Lung (tissue), 11 donors: ENCODE measurements at regions not wholly inside any gene's neighbourhood (a gene's known extent, or its start where the extent isn't known, plus 50 kb on each side); places are given as distances from the start of the nearest gene placed in this dataset.

Source experiments
- ATAC-seq: fragments of 200-7000 bp; cut with Tn5 transposase; one replicate; pipeline ENCODE4 v1.9.1; 2020; ENCODE audit warnings: moderate number of reproducible peaks; ENCODE audit not compliant: insufficient read depth, low FRiP score
- DNase-seq, 3 donors: peaks; one replicate each; pipeline ENCODE4 v3.0.0-alpha.2; 2013 to 2017
- H3K27ac ChIP-seq, 2 donors: one replicate each; pipeline ENCODE4 v1.5.1; 2013; ENCODE audit warnings: mild to moderate bottlenecking in 2 of 2, moderate library complexity in 2 of 2, control low read depth in 1 of 2, inconsistent platforms in 1 of 2, low read depth in 1 of 2, low read length in 1 of 2
- H3K27me3 ChIP-seq, 3 donors: one replicate each; pipeline ENCODE4 v1.5.1; 2013; ENCODE audit warnings: low read length in 2 of 3; ENCODE audit not compliant: control insufficient read depth in 3 of 3, insufficient read depth in 3 of 3
- H3K36me3 ChIP-seq, 4 donors: one replicate each; pipeline ENCODE4 v1.5.1; 2013; ENCODE audit warnings: low read length in 4 of 4, mild to moderate bottlenecking in 1 of 4, moderate library complexity in 1 of 4; ENCODE audit not compliant: control insufficient read depth in 4 of 4, insufficient read depth in 4 of 4
- H3K4me1 ChIP-seq, 5 donors: one replicate each; pipeline ENCODE4 v1.5.1; 2013; ENCODE audit warnings: low read length in 5 of 5, mild to moderate bottlenecking in 2 of 5, moderate library complexity in 1 of 5; ENCODE audit not compliant: control insufficient read depth in 5 of 5, insufficient read depth in 5 of 5
- H3K4me3 ChIP-seq: one replicate; pipeline ENCODE4 v1.5.1; 2013; ENCODE audit warnings: mild to moderate bottlenecking, control low read depth, moderate library complexity
- H3K9ac ChIP-seq, 2 donors: one replicate each; pipeline ENCODE4 v1.5.1; 2013; ENCODE audit warnings: low read length in 2 of 2, control low read depth in 1 of 2; ENCODE audit not compliant: insufficient read depth in 1 of 2
- H3K9me3 ChIP-seq, 4 donors: one replicate each; pipeline ENCODE4 v1.5.1; 2013; ENCODE audit warnings: low read length in 3 of 4, mild to moderate bottlenecking in 1 of 4, moderate library complexity in 1 of 4; ENCODE audit not compliant: control insufficient read depth in 4 of 4, insufficient read depth in 3 of 4
- WGBS, 2 donors: extraction: QIAGEN DNeasy Blood & Tissue Kit; methylation state at CpG; one replicate each; pipeline ENCODE4 v1.1.7; 2013; 5-methylcytosine and 5-hydroxymethylcytosine counted together
- TF ChIP-seq, protein P1 (sequence below): IDR thresholded peaks from 2 replicates; pipeline ENCODE4 v1.5.1; 2012; ENCODE audit warnings: mild to moderate bottlenecking; ENCODE audit errors: control extremely low read depth, extremely low read depth
- donor health status: control.
- donor health status: control.
- donor health status: Bipolar disorder and iron deficiency.
- donor health status: healthy.
- donor health status: DM: yes; HTN: yes; CAD: no.

DNA sequence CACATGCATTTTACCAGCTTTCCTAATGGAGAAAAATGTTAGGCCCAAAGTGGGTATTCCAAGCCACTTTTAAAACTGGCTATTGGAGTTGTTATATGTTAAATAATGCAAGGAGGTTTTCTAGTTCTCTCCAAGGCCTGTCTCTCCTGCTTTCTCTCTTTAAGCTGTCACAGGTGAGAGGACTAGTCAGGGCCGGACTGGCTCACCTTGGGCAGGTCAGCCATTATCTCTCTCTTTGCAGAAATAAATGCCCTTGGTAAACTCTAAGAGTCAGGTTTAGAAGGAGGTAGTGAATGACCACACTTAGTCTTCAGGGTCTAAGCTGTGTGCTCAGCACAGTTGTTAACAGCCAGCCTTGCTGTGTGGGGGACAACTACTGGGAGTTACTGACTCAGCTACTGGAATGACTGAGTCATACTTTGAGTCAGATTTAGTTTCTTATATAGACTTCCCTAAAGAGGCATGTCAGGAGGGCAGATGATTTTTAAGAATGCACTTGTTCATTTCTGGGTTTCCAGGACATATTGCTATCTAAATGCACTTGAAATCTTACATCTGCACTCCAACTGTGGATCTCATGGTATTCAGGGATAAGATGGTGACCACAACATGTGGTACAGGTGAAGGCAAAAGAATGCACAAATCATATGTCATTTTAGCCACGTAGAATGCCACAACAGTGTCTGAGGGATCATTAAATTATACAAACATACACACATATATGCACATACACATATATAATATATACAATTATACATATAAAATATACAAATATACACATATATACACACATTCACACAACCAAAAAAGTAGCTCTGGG lies 719.4 kb downstream of the EPM2A start:
- H3K9me3 ChIP-seq, result no peaks in the 10 kb centered on the region
- no peaks in the 10 kb centered on the region for H3K4me1 ChIP-seq
- H3K9ac ChIP-seq, result no peak overlapping the region
- no peaks in the 10 kb centered on the region for H3K27me3 ChIP-seq
- 82 to 96% methylated on average over 2 of the region's 2 CpGs for WGBS, 2 donors
- ATAC-seq (peak; percentile 67), DNase-seq (no peak)
- TF ChIP-seq, protein P1, sequence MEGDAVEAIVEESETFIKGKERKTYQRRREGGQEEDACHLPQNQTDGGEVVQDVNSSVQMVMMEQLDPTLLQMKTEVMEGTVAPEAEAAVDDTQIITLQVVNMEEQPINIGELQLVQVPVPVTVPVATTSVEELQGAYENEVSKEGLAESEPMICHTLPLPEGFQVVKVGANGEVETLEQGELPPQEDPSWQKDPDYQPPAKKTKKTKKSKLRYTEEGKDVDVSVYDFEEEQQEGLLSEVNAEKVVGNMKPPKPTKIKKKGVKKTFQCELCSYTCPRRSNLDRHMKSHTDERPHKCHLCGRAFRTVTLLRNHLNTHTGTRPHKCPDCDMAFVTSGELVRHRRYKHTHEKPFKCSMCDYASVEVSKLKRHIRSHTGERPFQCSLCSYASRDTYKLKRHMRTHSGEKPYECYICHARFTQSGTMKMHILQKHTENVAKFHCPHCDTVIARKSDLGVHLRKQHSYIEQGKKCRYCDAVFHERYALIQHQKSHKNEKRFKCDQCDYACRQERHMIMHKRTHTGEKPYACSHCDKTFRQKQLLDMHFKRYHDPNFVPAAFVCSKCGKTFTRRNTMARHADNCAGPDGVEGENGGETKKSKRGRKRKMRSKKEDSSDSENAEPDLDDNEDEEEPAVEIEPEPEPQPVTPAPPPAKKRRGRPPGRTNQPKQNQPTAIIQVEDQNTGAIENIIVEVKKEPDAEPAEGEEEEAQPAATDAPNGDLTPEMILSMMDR, result no peak
- H3K36me3 ChIP-seq, result no peaks in the 10 kb centered on the region
- H3K27ac ChIP-seq, result no peak overlapping the region
- H3K4me3 ChIP-seq, result no peak overlapping the region

DNA sequence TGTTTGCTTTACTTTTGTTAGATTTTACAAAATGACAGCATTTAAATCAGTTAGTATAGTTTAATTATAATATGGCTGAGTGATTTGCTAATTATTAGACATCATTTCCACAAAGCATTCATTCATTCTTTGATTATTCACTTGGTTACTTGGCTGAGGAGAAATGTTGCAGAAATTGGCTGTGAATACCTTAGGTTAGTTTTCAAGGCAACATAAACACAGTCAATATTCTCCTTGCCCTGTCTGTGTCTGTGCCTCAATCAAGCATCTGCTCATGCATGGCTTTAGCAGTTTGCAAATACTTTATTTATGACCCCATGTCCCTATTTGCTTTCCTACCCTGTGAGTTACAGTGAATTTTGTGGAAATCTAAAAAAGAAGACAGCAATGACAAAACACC lies 718.3 kb downstream of the EPM2A start:
- Histone ChIP-seq H3K9ac (no peak overlapping the region), H3K4me1 (no peaks in the 10 kb centered on the region), H3K4me3 (no peak overlapping the region), H3K9me3 (no peaks in the 10 kb centered on the region), H3K27ac (no peak overlapping the region), H3K27me3 (no peaks in the 10 kb centered on the region), H3K36me3 (no peaks in the 10 kb centered on the region)
- TF ChIP-seq, protein P1, result no peak
- DNase-seq, result no peak
- ATAC-seq, result no peak

DNA sequence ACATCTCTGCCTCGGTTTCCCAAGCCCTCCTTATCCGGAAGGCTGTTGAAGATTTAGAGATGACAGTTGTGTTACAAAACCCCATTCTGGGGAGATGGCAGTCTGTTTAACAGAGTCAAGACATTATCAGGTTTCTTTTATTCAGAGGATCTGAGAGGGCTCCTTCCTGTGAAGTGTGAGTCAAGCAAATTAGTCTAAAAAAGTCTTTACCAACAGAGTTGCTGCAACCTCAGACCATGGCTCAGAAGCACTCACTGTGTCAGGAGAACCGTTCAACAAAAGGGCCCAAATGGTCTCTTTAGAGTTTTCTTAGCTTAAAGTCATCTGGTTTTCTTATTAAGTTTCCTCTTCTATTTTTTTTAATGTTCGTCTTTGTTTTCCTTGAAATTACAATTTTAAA lies 717.8 kb downstream of the EPM2A start:
- H3K27ac ChIP-seq, result no peak overlapping the region
- no peaks in the 10 kb centered on the region for H3K27me3 ChIP-seq
- no peaks in the 10 kb centered on the region for H3K4me1 ChIP-seq
- WGBS, 2 donors, result 71 to 90% methylated on average over 4 of the region's 4 CpGs
- ATAC-seq (no peak), DNase-seq (no peak)
- H3K4me3 ChIP-seq, result no peak overlapping the region
- H3K9ac ChIP-seq, result no peak overlapping the region
- TF ChIP-seq, protein P1, result no peak
- no peaks in the 10 kb centered on the region for H3K9me3 ChIP-seq
- H3K36me3 ChIP-seq, result no peaks in the 10 kb centered on the region

DNA sequence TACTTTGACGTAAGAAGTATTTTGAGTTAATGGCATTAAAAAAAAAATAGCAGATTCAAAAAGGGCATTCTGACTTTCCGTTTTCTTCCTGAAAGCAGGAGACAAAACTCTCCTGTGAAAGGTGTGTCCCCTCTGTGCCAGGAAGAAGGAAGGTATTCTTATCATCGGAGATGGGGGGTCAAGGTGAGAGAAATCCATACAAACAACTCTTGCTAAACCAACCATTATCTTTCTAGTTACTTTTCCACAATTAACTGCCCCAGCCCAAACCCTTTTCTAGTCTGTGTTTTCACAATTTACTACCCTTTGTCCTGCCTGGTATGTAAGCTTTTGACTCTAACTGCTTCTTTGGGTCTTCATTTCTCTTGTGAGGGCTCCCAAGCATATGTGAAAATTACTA lies 717.3 kb downstream of the EPM2A start:
- no peak for ATAC-seq
- H3K9ac ChIP-seq, result no peak overlapping the region
- no peak overlapping the region for H3K4me3 ChIP-seq
- H3K4me1 ChIP-seq, result no peaks in the 10 kb centered on the region
- H3K9me3 ChIP-seq, result no peaks in the 10 kb centered on the region
- no peaks in the 10 kb centered on the region for H3K27me3 ChIP-seq
- H3K27ac ChIP-seq, result no peak overlapping the region
- whole genome bisulfite sequencing, 2 donors, result 88 to 95% methylated on average over 3 of the region's 3 CpGs
- no peak for DNase-seq
- H3K36me3 ChIP-seq, result no peaks in the 10 kb centered on the region
- TF ChIP-seq, protein P1, result no peak
